ENCODE measurements at regions not wholly inside any gene's neighbourhood (a gene's known extent, or its start where the extent isn't known, plus 50 kb on each side); places are given as distances from the start of the nearest gene placed in this dataset.

- BruUV-seq (replicated peaks), result no TSS peak
- Histone ChIP-seq H4K20me1 (ENCODE audit: insufficient read depth) (no peaks in the 10 kb centered on the region), H3K27me3 (ENCODE audit: insufficient read depth, low read length) (no peaks in the 10 kb centered on the region), H3K9ac (ENCODE audit: low read length) (no peak overlapping the region), H2AFZ (ENCODE audit: low read depth, low read length, poor library complexity, severe bottlenecking) (no peak overlapping the region), H3K4me2 (ENCODE audit: low read length) (no peak overlapping the region), H3K9me3 (ENCODE audit: control insufficient read depth in 1 of 2, insufficient read depth in 1 of 2, low read depth in 1 of 2, low read length in 2 of 2) (no peaks in the 10 kb centered on the region), H3K4me1 (ENCODE audit: control insufficient read depth in 1 of 2, insufficient read depth in 2 of 2, low read length in 2 of 2) (no peaks in the 10 kb centered on the region), H3K27ac (ENCODE audit: low read depth, low read length) (no peak overlapping the region), H3K36me3 (ENCODE audit: control insufficient read depth in 1 of 2, insufficient read depth in 2 of 2, low read length in 2 of 2) (no peaks in the 10 kb centered on the region), H3K4me3 (replicated peaks in 1 of 2; ENCODE audit: low read depth in 1 of 2, low read length in 2 of 2) (no peak overlapping the region), H3K79me2 (ENCODE audit: insufficient read depth, low read length) (no peaks in the 10 kb centered on the region), H3K9me2 (ENCODE audit: insufficient read depth) (no peaks in the 10 kb centered on the region)
- ChIA-PET POLR2A (no interaction called here), CTCF (no interaction called here), RAD21 (ENCODE audit: low non-redundant PET in 1 of 2, low total read pairs in 2 of 2, uncharacterized antibody in 2 of 2, unreplicated experiment in 2 of 2) (no interaction called here)
- no peak for DNase-seq (ENCODE audit: low read depth, low spot score)
- TF ChIP-seq RAD21 (IDR thresholded peaks at IDR 0.05; ENCODE audit: low read depth) (no peak), CBX3 (IDR thresholded peaks at IDR 0.05; ENCODE audit: low read depth) (no peak), EZH2phosphoT487 (IDR thresholded peaks at IDR 0.05; ENCODE audit: borderline replicate concordance) (no peak), EZH2 (IDR thresholded peaks at IDR 0.05) (no peak), ELF1 (IDR thresholded peaks at IDR 0.05; ENCODE audit: borderline replicate concordance, low read depth) (no peak), EGR1 (IDR thresholded peaks at IDR 0.05; ENCODE audit: low read depth) (no peak), ATF3 (IDR thresholded peaks at IDR 0.05) (no peak), JUND (IDR thresholded peaks at IDR 0.05) (no peak)
- ATAC-seq, result no peak
- intact Hi-C loops (cut with micrococcal nuclease), result no loop called here
Observed at GRCh38 chrX:20973038-20973437, 401.2 kb upstream of the CNKSR2 start.

- H3K79me2 ChIP-seq (ENCODE audit: insufficient read depth, low read length), result no peaks in the 10 kb centered on the region
- no peak for DNase-seq (ENCODE audit: low read depth, low spot score)
- no peaks in the 10 kb centered on the region for H4K20me1 ChIP-seq (ENCODE audit: insufficient read depth)
- ChIA-PET POLR2A (no interaction called here), RAD21 (ENCODE audit: low non-redundant PET in 1 of 2, low total read pairs in 2 of 2, uncharacterized antibody in 2 of 2, unreplicated experiment in 2 of 2) (no interaction called here), CTCF (no interaction called here)
- intact Hi-C loops (cut with micrococcal nuclease), result no loop called here
- H3K9ac ChIP-seq (ENCODE audit: low read length), result no peak overlapping the region
- no TSS peak for BruUV-seq (replicated peaks)
- no peak overlapping the region for H3K4me3 ChIP-seq (replicated peaks in 1 of 2; ENCODE audit: low read depth in 1 of 2, low read length in 2 of 2)
- no peaks in the 10 kb centered on the region for H3K9me3 ChIP-seq (ENCODE audit: control insufficient read depth in 1 of 2, insufficient read depth in 1 of 2, low read depth in 1 of 2, low read length in 2 of 2)
- no peaks in the 10 kb centered on the region for H3K36me3 ChIP-seq (ENCODE audit: control insufficient read depth in 1 of 2, insufficient read depth in 2 of 2, low read length in 2 of 2)
- H3K4me2 ChIP-seq (ENCODE audit: low read length), result no peak overlapping the region
- H3K27ac ChIP-seq (ENCODE audit: low read depth, low read length), result no peak overlapping the region
- no peaks in the 10 kb centered on the region for H3K9me2 ChIP-seq (ENCODE audit: insufficient read depth)
- H3K4me1 ChIP-seq (ENCODE audit: control insufficient read depth in 1 of 2, insufficient read depth in 2 of 2, low read length in 2 of 2), result no peaks in the 10 kb centered on the region
- no peak for ATAC-seq
- H2AFZ ChIP-seq (ENCODE audit: low read depth, low read length, poor library complexity, severe bottlenecking), result no peak overlapping the region
- TF ChIP-seq FOSL1 (IDR thresholded peaks at IDR 0.05; ENCODE audit: low read depth) (no peak), ZNF274 (IDR thresholded peaks at IDR 0.05; ENCODE audit: low read depth, low read length) (no peak), EZH2 (IDR thresholded peaks at IDR 0.05) (no peak), SIN3A (IDR thresholded peaks at IDR 0.05; ENCODE audit: low read depth) (no peak), RAD21 (IDR thresholded peaks at IDR 0.05; ENCODE audit: low read depth) (no peak), EGR1 (IDR thresholded peaks at IDR 0.05; ENCODE audit: low read depth) (no peak), CTCF (IDR thresholded peaks at IDR 0.05 in 2 of 3, conservative IDR thresholded peaks at IDR 0.05 in 1 of 3; ENCODE audit: borderline replicate concordance in 1 of 3, insufficient read depth in 1 of 3, low read depth in 2 of 3, low read length in 2 of 3) (no peak), SP1 (IDR thresholded peaks at IDR 0.05; ENCODE audit: low read depth) (no peak), ZBTB33 (IDR thresholded peaks at IDR 0.05; ENCODE audit: extremely low read depth, insufficient replicate concordance, low read length) (no peak), MAX (IDR thresholded peaks at IDR 0.05) (no peak), CEBPB (IDR thresholded peaks at IDR 0.05; ENCODE audit: low read depth) (no peak), EZH2phosphoT487 (IDR thresholded peaks at IDR 0.05; ENCODE audit: borderline replicate concordance) (no peak), JUND (IDR thresholded peaks at IDR 0.05) (no peak)
- no peaks in the 10 kb centered on the region for H3K27me3 ChIP-seq (ENCODE audit: insufficient read depth, low read length)
Observed at GRCh38 chrX:20971250-20971649, 403.0 kb upstream of the CNKSR2 start.
